Left cardiac atrium (tissue), 4 donors: ENCODE measurements at regions not wholly inside any gene's neighbourhood (a gene's known extent, or its start where the extent isn't known, plus 50 kb on each side); places are given as distances from the start of the nearest gene placed in this dataset.
"Not testable (repeated sequence)": the region's sequence is repeated elsewhere in the genome, so short reads cannot be mapped to it uniquely, and the experiment has no call there.

Experiments used
- ATAC-seq, 2 donors: fragments of 200-7000 bp; cut with Tn5 transposase; one replicate each; pipeline ENCODE4 v1.9.1; 2020; ENCODE audit warnings: mild to moderate bottlenecking in 2 of 2, moderate library complexity in 2 of 2
- DNase-seq: peaks from one replicate; pipeline ENCODE4 v3.0.0-alpha.2; 2020
- intact Hi-C, 2 donors: fragments of 100-400 bp; cut with DNase I; formaldehyde crosslinking; loops; one replicate each; pipeline versions ENCODE4 v1.14.1 to v1.15.1; 2022 to 2023
- donor health status: DM: no; HTN: yes; CAD: no.
- donor health status: DM: no; HTN: yes; CAD: no; lungs with severe emphysema.
- donor health status: DM: yes; HTN: yes; CAD: no.
- donor health status: Dilated cardiomyopathy.

DNA sequence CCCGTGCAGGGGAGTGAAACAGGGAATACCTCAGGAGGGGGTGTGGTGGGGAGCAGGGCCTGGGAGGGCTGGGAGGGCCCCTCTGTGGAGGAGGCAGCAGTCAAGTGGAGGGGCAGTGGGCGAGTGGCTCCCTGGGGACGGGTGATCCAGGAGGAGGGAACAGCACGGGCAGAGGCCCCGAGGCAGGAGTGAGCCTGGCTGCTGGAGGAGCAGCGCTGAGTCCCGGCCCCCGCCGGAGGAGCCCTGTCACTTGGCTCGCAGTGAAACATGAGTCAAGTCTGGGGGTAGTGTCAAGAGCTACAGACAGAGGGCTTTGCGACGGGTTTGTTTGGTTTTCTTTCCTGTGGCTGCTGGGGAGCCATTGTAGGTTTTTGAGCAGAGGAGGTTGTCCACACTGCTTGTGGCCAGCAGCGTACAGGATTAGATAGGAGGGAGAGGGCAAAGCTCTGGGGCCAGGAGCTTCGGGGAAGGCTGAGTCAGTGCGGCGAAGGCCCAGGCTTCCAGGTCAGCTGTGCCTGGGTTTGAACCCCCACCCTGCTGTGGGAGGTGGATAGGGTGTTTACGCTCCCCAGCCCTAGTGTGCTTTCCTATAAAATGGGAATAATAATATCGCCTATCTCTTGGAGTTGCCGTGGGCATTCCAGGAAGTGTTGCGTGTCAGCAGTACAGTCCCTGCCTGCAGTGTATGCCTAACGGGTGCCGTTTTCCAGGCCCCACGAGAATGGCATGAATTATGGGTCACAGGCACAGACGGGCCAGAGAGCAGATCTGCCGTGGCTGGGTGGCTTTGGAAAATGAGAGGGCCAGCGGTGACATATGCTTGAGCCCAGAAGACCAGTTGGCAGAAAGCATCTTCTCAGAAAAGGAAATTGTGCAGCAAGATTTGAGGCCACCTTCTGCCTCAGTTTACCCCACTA is 115.9 kb upstream of the CIBAR2 start:
- ATAC-seq, result peak; percentile 16 to 52
- intact Hi-C loops, result no loop called here
- peak; percentile 57 for DNase-seq

DNA sequence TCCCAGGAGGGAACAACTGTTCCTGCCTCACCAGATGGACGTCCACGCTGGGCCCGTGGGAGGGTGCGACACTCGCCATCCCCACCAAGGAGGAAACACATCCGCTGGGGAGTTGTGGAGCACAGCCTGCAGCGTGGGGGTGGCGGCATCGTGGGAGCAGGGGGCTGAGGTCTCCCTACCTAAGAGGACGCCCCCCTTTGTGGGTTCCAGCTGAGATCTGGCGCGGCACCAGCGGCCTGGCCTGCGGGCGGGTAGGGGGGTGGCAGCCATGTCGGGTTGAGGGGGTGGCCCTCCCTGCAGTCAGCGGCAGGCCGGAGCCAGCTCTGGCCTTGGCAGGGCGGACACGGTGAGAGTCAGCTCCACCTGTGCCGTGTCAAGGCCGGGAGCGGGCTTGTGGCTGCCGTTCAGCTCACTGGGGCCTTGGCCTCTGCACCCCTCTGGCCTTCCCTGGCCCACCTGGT is 116.7 kb upstream of the CIBAR2 start:
- DNase-seq (no peak), ATAC-seq (no peak)
- intact Hi-C loops, result no loop called here

DNA sequence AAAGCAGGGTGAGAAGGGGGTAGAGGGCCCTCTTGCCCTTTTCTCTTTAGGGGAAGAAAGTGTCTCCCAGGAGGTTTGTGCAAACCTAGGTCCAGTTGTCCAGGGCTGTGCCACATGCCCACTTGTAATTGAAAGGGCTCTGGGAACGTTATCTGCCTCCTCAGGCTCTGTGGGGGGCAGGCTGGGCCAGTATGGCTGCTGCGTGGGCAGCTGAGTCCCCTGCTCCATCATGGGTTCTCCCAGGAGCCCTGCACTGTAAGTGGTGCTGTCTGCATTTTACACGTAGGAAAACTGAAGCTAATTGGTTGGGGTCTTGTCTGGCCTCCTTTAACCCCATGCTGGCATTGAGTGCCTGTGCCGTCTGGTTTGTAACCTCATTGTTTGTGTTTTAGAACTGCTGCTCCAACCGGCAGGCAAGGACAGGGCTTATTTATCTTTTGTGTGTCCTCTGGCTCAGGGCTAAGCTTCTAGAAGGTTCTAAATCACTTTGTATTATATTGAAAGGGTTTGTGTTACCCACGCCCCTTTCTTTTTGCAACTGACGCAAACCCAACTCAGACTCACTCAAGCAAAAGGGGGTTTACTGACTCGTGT is 117.7 kb upstream of the CIBAR2 start:
- intact Hi-C loops, result loop anchor here in 1 of 2 donors (5.0 kb wide), 1 partner anchor 58 kb away; no protein-coding TSS in a partner anchor
- DNase-seq (no peak), ATAC-seq (no peak)

DNA sequence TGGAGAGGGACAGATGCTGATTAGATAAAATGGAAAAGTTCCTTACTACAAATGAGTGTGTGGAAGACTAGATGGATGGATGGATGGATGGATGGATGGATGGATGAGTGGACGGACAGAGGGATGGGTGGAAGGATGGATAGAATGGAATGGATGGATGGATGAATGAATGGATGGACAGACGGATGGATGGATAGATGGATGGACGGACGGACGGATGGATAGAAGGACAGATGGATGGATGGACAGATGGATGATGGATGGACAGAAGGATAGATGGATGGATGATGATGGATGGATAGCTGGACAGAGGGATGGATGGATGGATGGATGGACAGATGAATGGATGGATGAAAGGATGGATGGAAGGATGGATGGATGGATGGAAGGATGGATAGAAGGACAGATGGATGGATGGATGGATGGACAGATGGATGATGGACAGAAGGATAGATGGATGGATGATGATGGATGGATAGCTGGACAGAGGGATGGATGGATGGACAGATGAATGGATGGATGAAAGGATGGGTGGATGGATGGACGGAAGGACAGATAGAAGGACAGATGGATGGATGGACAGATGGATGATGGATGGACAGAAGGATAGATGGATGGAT is 118.6 kb upstream of the CIBAR2 start:
- intact Hi-C loops, result loop anchor here in 1 of 2 donors (5.0 kb wide), 1 partner anchor 59 kb away; no protein-coding TSS in a partner anchor
- not testable (repeated sequence) for ATAC-seq, DNase-seq

DNA sequence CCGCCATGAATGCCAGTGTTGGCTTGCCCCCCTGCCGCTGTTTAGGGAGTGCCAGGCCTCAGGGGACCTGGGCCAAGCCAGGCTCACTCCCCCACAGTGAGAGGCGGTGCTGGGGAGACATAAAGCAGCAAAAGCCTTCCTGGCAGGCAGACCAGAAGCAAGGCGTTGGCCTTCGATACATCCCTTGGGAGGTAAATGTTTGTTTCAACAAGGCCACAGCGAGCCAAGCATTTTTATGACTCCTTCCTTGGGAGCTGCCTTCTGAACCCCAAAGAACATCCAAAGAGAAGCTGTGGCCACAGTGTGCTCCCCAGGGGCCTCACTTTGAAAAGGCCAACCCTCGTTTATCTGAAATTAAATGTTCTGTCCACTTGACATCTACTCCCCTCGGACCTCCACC is 119.7 kb upstream of the CIBAR2 start:
- peak in 1 of 2 donors; percentile 6 for ATAC-seq
- intact Hi-C loops, result loop anchor here in 1 of 2 donors (5.0 kb wide), 1 partner anchor 60 kb away; no protein-coding TSS in a partner anchor
- DNase-seq, result peak; percentile 56

DNA sequence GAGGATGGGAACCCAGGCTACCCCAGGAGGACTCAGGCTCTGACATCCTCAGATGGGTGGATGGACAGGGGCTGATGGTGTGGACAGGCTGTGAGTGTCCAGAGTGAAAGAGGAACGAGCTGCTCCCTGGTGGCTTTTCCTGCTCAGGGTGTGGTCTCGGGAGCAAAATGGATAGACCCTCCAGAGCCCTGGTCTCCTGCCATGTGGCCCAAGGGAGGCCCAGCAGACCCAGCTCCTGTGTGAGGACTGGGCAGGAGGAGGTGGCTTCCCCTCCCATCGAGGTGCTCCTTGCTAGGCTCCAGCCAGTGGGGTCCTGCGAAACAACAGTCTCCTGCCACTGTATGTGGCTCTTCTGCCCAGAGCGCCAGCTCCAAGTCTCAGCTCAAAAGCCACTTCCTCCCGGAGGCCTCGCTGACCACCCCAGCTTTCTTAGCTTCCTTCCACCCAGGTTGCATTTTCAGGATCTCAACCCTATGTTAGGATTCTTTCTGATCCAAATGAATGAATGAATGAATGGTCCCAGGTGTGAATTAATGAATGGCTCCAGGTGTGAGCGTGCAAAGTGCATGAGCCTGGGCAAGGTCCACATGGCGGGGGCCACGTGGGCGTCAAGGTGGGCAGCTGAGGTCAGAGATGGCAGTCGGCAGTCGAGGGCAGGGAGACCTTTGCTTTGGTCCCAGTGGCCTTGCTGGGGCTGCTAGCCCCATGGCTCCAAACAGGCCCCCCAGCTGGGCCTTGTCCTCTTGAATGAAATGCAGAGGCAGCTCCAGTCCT is 120.3 kb upstream of the CIBAR2 start:
- ATAC-seq (no peak), DNase-seq (no peak)
- intact Hi-C loops, result loop anchor here in 1 of 2 donors (5.0 kb wide), 1 partner anchor 60 kb away; no protein-coding TSS in a partner anchor

DNA sequence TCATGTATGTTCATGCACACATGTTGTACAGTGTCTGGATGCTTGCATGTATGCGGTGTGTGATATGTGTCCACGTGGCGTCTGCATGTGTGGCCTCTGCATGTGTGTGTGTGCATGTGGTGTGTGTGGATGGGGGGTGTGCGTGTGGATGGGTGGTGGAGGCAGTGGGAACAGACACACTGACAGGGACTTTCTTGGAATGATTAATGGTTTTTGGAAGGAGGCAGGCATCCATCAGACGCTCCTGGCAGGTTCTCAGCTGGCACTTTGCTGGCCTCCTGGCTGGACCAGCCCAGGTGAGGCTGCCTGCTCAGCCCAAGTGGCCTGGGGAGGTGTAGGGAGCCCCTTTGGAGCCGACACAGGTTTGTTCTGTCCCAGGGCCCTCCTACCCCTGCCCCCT is 121.2 kb upstream of the CIBAR2 start:
- DNase-seq (no peak), ATAC-seq (no peak)
- intact Hi-C loops, result loop anchor here in 1 of 2 donors (5.0 kb wide), 1 partner anchor 61 kb away; no protein-coding TSS in a partner anchor

DNA sequence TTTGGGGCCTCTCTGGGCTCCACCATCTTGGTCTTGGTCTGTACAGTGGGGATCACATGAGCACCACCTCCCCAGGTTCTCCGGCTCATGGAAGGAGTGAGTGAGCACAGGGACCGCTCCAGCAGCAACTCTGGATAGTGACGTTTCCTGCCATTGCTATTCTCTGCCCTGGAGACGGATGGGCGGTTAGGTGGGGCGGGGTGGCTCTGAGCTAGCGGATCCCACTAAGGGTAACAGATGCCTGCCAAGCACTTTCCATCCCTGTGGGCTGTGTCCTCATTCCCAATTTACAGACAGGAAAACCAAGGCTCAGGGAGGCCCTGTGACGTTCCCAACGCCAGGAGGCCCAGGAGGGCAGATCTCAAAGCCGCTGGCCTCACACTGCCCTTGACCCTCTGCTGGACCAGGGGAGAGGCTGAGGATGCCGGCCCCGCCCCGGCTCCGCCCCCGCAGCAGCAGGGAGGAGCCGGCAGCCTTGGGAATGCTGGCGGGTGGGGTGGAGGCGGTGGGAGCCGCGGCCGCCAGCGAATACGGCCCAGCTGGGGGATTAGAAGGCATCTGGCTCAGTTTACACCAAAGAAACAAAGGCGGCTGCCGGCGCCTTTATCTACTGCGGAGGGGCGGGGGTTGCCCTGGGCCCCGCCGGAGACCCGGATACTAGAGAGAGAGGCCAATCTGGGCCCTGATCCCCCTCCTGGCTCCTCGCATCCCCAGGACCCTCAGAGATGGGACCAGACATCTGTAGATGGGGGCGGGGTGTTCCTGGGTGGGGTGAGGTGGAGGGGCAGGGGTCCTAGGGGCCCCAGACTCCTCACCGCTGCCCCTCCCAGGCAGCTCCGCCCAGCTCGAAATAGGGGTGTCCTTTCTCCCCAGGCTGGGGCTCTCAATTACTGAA is 122.3 kb upstream of the CIBAR2 start:
- DNase-seq (peak; percentile 82), ATAC-seq (peak; percentile 68 to 79)
- intact Hi-C loops, result loop anchor here in 1 of 2 donors (5.0 kb wide), 1 partner anchor 62 kb away; no protein-coding TSS in a partner anchor

DNA sequence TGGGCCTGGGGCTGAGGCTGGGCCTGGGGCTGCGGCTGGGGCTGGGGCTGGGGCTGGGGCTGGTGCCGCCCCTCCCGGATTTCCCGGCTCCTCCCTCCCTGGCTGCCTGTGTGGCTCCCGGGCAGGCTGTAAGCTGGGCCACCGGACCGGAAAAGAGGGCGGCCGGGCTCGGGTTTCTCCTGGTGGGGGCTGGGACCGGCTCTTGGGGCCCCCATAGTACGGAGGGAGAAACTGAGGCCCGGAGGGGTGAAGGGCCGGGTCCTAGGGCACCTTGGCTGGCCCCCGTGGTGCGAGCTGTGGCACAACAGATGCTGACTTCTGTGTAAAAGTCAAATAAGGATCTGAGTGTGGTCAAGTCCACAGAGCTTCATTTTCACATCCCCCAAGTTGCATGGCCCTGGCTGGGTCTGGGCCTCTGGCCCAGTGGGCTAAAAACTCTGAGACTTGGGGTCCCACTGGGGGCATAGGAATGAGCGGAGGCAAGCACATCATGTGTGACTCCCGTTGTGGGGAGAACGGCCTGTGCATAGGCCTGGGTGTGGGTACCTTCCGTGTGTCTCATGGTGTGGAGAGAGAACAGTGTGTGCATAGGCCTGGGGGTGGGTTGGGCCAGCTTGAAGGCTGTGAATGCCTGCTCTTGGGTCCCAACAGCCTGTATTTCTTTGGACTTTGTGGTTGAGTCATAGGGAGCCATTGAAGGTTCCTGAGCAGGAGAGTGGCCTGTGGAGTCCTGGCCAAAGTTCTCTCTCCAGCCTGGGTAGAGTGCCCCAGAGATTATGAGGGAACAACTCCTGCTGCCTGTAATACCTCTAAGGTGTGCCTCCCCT is 123.9 kb upstream of the CIBAR2 start:
- peak; percentile 66 for DNase-seq
- intact Hi-C loops, result no loop called here
- ATAC-seq, result peak; percentile 35 to 40

DNA sequence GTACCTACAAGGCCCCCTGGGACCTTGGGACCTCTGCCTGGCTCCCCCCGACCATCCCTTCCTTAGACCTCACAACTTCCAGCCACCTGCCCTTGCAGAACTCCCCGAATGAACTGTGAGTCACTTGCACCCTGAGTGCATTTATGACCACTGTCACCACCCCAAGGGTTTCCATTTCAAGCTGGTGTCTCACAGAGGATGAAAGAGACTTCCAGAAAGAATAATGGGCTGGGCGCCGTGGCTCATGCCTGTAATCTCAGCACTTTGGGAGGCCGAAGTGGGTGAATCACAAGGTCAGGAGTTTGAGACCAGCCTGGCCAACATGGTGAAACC is 124.5 kb upstream of the CIBAR2 start:
- ATAC-seq (no peak), DNase-seq (no peak)
- intact Hi-C loops, result no loop called here

DNA sequence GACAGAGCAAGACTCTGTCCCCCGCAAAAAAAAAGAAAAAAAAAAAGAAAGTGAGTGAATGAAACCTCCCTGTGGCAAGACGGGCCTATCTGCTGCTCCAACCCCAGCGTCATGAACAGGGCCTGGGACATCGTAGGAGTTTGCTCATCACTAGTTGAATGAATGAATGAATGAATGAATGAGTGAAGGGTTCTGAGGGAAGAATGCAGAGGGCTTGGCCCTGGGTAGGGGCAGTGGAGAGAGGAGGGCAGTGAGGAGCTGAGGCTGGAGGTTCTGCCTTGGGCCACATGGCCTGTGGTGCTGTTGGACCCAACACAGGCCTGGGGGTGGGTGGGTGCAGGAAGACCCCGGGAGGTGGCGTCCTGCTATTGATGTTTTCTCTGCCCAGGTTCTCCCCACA is 125.5 kb upstream of the CIBAR2 start:
- intact Hi-C loops, result no loop called here
- DNase-seq, result no peak
- ATAC-seq, result no peak

DNA sequence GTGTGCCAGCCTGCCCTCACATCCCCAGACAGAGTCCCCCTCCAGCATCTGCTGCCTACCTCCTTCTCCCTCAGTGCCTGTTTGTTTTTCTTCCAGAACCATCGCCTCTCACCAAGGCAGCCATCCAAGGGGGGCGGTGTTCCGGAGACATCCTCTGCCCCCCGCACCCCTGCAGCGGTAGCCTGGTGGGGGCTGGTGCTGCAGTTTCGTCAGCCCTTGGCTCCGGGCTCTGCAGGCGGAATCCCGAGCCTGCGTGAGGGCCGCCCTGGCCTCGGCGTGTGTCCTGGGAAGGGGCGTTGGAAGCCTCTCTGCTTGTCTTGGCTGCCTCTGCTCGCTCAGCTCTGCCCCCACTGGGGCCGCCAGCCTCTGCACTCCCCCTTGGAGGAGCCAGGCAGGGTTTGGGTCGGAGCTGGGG is 126.0 kb upstream of the CIBAR2 start:
- intact Hi-C loops, result no loop called here
- peak; percentile 86 for DNase-seq
- peak; percentile 32 to 65 for ATAC-seq

DNA sequence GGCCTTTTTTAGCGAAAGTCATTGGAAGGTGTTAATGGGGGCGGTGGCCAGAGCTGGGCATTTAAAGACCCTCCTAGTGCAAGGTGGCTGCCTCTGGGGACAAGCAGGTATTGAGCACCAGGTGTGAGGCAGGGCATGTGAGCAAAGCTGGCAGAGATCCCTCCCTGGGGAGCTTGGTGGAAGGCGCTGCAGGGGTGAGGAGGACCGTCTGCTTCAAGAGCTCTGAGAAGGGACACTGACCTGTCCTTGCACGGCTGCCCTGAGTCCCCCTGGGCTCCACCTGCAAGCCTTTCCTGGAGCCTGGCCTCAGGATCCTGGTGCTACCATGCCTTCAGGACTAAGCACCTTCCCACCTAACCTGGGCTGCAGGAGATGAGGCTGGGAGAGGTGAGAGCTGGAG is 127.0 kb upstream of the CIBAR2 start:
- no peak for DNase-seq
- intact Hi-C loops, result no loop called here
- no peak for ATAC-seq

DNA sequence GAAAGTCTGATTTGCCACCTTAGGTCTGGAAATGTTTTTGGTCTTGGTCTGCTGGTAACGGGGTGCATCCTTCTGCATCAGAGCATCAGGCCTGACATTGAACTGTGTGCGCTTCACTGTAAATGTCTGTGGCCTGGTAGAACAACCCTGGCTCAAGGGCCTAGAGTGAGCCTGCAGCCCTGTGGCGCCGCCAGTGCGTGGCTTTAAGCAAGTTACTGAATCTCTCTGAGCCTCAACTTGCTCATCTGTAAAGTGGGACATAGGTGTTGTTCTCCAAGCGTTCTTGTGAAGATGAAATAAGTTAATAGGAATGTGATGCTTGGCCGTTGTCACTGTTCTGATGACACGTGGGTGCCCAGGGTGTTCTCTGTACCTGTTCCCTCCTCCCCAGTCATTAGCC is 127.6 kb upstream of the CIBAR2 start:
- intact Hi-C loops, result no loop called here
- ATAC-seq (no peak), DNase-seq (no peak)

DNA sequence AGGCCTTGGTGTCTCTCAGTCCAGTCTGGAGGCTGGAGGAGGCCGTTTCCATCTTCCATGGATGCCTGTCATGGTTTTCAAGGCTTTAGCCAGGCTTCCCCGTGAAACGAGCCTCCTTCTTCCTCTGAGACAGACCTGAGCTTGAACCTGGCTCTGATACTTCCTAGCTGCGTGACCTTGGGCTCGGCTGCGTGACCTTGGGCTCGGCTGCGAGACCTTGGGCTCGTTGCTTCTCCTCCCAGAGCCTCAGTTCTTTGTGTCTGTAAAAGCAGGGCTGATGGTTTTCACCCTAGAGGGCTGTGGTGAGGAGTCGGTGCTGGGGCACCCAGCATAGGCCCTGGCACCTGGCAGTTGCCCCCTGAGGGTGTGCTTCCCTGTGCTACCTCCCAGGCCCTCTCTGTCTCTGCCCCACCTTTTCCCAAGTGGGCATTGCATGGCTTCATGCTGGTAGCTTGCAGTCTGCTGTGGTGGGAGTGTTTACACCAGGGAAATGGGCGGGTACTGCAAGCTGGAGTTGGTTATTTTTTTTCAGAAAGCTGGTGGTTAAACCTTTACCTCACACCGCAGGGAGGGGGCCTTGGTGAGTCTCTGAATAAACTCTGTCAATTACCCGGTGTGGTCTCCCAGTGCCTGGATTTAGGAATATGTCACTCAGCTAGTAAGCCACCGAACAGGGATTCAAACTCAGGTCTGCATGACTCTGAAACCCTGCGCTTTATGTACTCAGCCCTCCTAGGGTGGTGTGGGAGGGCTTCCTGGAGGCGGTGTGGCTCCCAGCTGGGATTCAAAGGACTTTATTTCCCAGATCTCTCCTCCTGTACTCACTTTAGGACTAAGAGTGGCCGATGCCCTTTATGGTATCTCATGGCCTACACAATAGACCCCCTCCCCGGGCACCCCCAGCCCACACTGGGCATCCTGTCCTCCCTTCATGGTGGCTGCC is 129.0 kb upstream of the CIBAR2 start:
- intact Hi-C loops, result no loop called here
- ATAC-seq (no peak), DNase-seq (no peak)

DNA sequence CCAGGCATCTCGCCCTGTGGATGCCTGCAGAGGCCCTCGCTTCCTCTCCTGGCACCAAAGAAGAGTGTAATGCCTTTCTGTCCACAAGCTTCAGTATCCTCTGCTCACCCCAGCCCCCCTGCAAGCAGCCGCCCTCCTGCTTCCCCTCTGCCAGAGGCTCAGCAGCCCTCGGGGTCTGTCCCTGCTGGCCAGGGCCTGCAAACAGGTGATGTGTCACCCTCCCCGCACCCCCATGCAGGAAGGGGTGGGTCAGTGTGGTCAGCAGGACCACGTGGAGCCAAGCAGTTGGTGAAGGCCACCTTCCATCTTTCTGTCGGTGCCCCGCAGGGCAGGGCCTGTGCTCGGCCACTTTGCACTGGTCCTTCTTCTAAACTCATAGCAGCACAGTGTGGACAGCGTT is 129.9 kb upstream of the CIBAR2 start:
- no peak for DNase-seq
- no peak for ATAC-seq
- intact Hi-C loops, result no loop called here
